Mesendoderm (in vitro differentiated cells): ENCODE measurements at regions not wholly inside any gene's neighbourhood (a gene's known extent, or its start where the extent isn't known, plus 50 kb on each side); places are given as distances from the start of the nearest gene placed in this dataset.
A peak's percentile ranks its signal among the peaks of the same experiment; 100 is the strongest.

Experiments
- DNase-seq: peaks from one replicate; pipeline ENCODE4 v3.0.0; 2013
- H2AK5ac ChIP-seq: 2 replicates; pipeline ENCODE4 v1.6.1; 2013; ENCODE audit warnings: low read length, inconsistent platforms
- H2BK120ac ChIP-seq: 2 replicates; pipeline ENCODE4 v1.6.1; 2013; ENCODE audit warnings: low read depth, mild to moderate bottlenecking, low read length, moderate library complexity, mixed read lengths
- H2BK15ac ChIP-seq: replicated peaks from 2 replicates; pipeline ENCODE4 v1.6.1; 2013; ENCODE audit warnings: low read depth, mild to moderate bottlenecking, moderate library complexity
- H2BK5ac ChIP-seq: 2 replicates; pipeline ENCODE4 v1.6.1; 2013; ENCODE audit warnings: low read length, inconsistent platforms
- H3K18ac ChIP-seq: 2 replicates; pipeline ENCODE4 v1.6.1; 2013; ENCODE audit warnings: mild to moderate bottlenecking, low read length, mixed read lengths
- H3K23ac ChIP-seq: one replicate; pipeline ENCODE4 v1.6.1; 2013; ENCODE audit warnings: low read length
- H3K27ac ChIP-seq: 2 replicates; pipeline ENCODE4 v1.5.1; 2013; ENCODE audit warnings: low read depth, mild to moderate bottlenecking, inconsistent platforms, low read length, moderate library complexity
- H3K27me3 ChIP-seq: 2 replicates; pipeline ENCODE4 v1.6.1; 2013; ENCODE audit warnings: low read length, control low read depth, mild to moderate bottlenecking, inconsistent platforms; ENCODE audit not compliant: insufficient read depth, poor library complexity
- H3K36me3 ChIP-seq: 2 replicates; pipeline ENCODE4 v1.6.1; 2013; ENCODE audit warnings: low read length, inconsistent platforms; ENCODE audit not compliant: control insufficient read depth, insufficient read depth
- H3K4ac ChIP-seq: one replicate; pipeline ENCODE4 v1.6.1; 2013; ENCODE audit warnings: low read depth, mild to moderate bottlenecking, low read length, moderate library complexity
- H3K4me1 ChIP-seq: 2 replicates; pipeline ENCODE4 v1.6.1; 2013; ENCODE audit warnings: low read depth, low read length, inconsistent platforms; ENCODE audit not compliant: control insufficient read depth
- H3K4me2 ChIP-seq: 2 replicates; pipeline ENCODE4 v1.6.1; 2013; ENCODE audit warnings: low read length
- H3K4me3 ChIP-seq: 2 replicates; pipeline ENCODE4 v1.5.1; 2013; ENCODE audit warnings: mild to moderate bottlenecking, low read length
- H3K56ac ChIP-seq: one replicate; pipeline ENCODE4 v1.6.1; 2013; ENCODE audit warnings: low read length
- H3K79me1 ChIP-seq: 2 replicates; pipeline ENCODE4 v1.6.1; 2013; ENCODE audit warnings: low read length, inconsistent platforms
- H3K79me2 ChIP-seq: 2 replicates; pipeline ENCODE4 v1.6.1; 2013; ENCODE audit warnings: mild to moderate bottlenecking, low read length; ENCODE audit not compliant: control insufficient read depth, insufficient read depth
- H3K9ac ChIP-seq: 2 replicates; pipeline ENCODE4 v1.6.1; 2013; ENCODE audit warnings: low read length, inconsistent platforms
- H4K5ac ChIP-seq: one replicate; pipeline ENCODE4 v1.6.1; 2013; ENCODE audit warnings: low read length
- H4K8ac ChIP-seq: one replicate; pipeline ENCODE4 v1.6.1; 2013; ENCODE audit warnings: low read depth, mild to moderate bottlenecking, control low read depth, low read length, moderate library complexity
- WGBS: extraction: QIAGEN DNeasy Blood & Tissue Kit; methylation state at CpG from one replicate; pipeline ENCODE4 v1.1.7; 2013; ENCODE audit warnings: low lambda C conversion rate, missing lambda C conversion rate; ENCODE audit not compliant: insufficient coverage; ENCODE audit errors: extremely low coverage; 5-methylcytosine and 5-hydroxymethylcytosine counted together

GRCh38 chr17:5702951-5703510, 118.7 kb upstream of the NLRP1 start:
- Histone ChIP-seq H3K4me1 (peaks cover 9% of the 10 kb centered on the region), H2BK5ac (no peak overlapping the region), H2BK15ac (no peak overlapping the region), H2AK5ac (no peak overlapping the region), H3K9ac (no peak overlapping the region), H4K5ac (no peak overlapping the region), H3K4me2 (no peak overlapping the region), H3K18ac (no peak overlapping the region), H3K4me3 (no peak overlapping the region), H4K8ac (no peak overlapping the region), H3K36me3 (no peaks in the 10 kb centered on the region), H3K27ac (no peak overlapping the region), H3K56ac (no peak overlapping the region), H2BK120ac (no peak overlapping the region), H3K27me3 (no peaks in the 10 kb centered on the region), H3K79me1 (no peaks in the 10 kb centered on the region), H3K79me2 (no peaks in the 10 kb centered on the region), H3K23ac (no peak overlapping the region), H3K4ac (no peak overlapping the region)
- no CpG with 5 or more reads among the region's 6 CpGs for WGBS
- DNase-seq, result peak; percentile 80

GRCh38 chr17:5703736-5704135, 119.4 kb upstream of the NLRP1 start:
- Histone ChIP-seq H3K4me2 (no peak overlapping the region), H3K27ac (no peak overlapping the region), H3K23ac (no peak overlapping the region), H2BK15ac (no peak overlapping the region), H3K4me1 (peaks cover 9% of the 10 kb centered on the region), H3K27me3 (no peaks in the 10 kb centered on the region), H3K36me3 (no peaks in the 10 kb centered on the region), H3K79me2 (no peaks in the 10 kb centered on the region), H3K56ac (peak overlapping the region; percentile 22), H2BK120ac (no peak overlapping the region), H3K4me3 (no peak overlapping the region), H4K8ac (no peak overlapping the region), H2AK5ac (no peak overlapping the region), H3K79me1 (no peaks in the 10 kb centered on the region), H3K4ac (no peak overlapping the region), H2BK5ac (no peak overlapping the region), H3K9ac (no peak overlapping the region), H3K18ac (no peak overlapping the region), H4K5ac (no peak overlapping the region)
- peak; percentile 61 for DNase-seq
- WGBS, result no CpG with 5 or more reads among the region's 2 CpGs

GRCh38 chr17:5705081-5705875, 121.0 kb upstream of the NLRP1 start:
- no peak overlapping the region for H2BK5ac ChIP-seq
- H3K9ac ChIP-seq, result no peak overlapping the region
- no CpG with 5 or more reads among the region's 12 CpGs for WGBS
- peak overlapping the region; percentile 22 for H3K56ac ChIP-seq
- H3K27ac ChIP-seq, result no peak overlapping the region
- no peak overlapping the region for H2BK15ac ChIP-seq
- no peak overlapping the region for H3K4me2 ChIP-seq
- H4K8ac ChIP-seq, result no peak overlapping the region
- peak; percentile 84 for DNase-seq
- H3K79me1 ChIP-seq, result no peaks in the 10 kb centered on the region
- no peak overlapping the region for H2AK5ac ChIP-seq
- no peak overlapping the region for H3K18ac ChIP-seq
- no peak overlapping the region for H4K5ac ChIP-seq
- no peak overlapping the region for H2BK120ac ChIP-seq
- no peaks in the 10 kb centered on the region for H3K79me2 ChIP-seq
- no peaks in the 10 kb centered on the region for H3K36me3 ChIP-seq
- H3K4ac ChIP-seq, result no peak overlapping the region
- H3K4me3 ChIP-seq, result no peak overlapping the region
- peaks cover 8% of the 10 kb centered on the region for H3K4me1 ChIP-seq
- no peak overlapping the region for H3K23ac ChIP-seq
- no peaks in the 10 kb centered on the region for H3K27me3 ChIP-seq

GRCh38 chr17:5705876-5706576, 121.7 kb upstream of the NLRP1 start:
- H3K4me2 ChIP-seq, result no peak overlapping the region
- H2AK5ac ChIP-seq, result no peak overlapping the region
- H3K4me1 ChIP-seq, result peaks cover 8% of the 10 kb centered on the region
- no peak overlapping the region for H3K23ac ChIP-seq
- H3K27ac ChIP-seq, result no peak overlapping the region
- no peak overlapping the region for H4K5ac ChIP-seq
- no peak overlapping the region for H2BK5ac ChIP-seq
- no CpG with 5 or more reads among the region's 10 CpGs for WGBS
- no peak overlapping the region for H2BK120ac ChIP-seq
- no peaks in the 10 kb centered on the region for H3K79me2 ChIP-seq
- no peaks in the 10 kb centered on the region for H3K79me1 ChIP-seq
- H3K4me3 ChIP-seq, result no peak overlapping the region
- H3K18ac ChIP-seq, result no peak overlapping the region
- H2BK15ac ChIP-seq, result no peak overlapping the region
- no peak overlapping the region for H3K56ac ChIP-seq
- H3K9ac ChIP-seq, result no peak overlapping the region
- no peak overlapping the region for H4K8ac ChIP-seq
- DNase-seq, result no peak
- H3K36me3 ChIP-seq, result no peaks in the 10 kb centered on the region
- no peak overlapping the region for H3K4ac ChIP-seq
- no peaks in the 10 kb centered on the region for H3K27me3 ChIP-seq

GRCh38 chr17:5706577-5707210, 122.4 kb upstream of the NLRP1 start:
- no peaks in the 10 kb centered on the region for H3K79me1 ChIP-seq
- H3K56ac ChIP-seq, result no peak overlapping the region
- WGBS, result no CpG with 5 or more reads among the region's 8 CpGs

More at GRCh38 chr17:5706577-5707210, 122.4 kb upstream of the NLRP1 start:
- Histone ChIP-seq H3K4me1 (peaks cover 10% of the 10 kb centered on the region), H3K36me3 (no peaks in the 10 kb centered on the region), H3K4me3 (no peak overlapping the region), H3K4ac (no peak overlapping the region), H4K5ac (no peak overlapping the region), H3K23ac (no peak overlapping the region), H3K4me2 (no peak overlapping the region), H3K27me3 (no peaks in the 10 kb centered on the region), H3K9ac (no peak overlapping the region), H3K79me2 (no peaks in the 10 kb centered on the region), H2BK120ac (no peak overlapping the region), H2AK5ac (no peak overlapping the region), H3K18ac (no peak overlapping the region), H3K27ac (no peak overlapping the region), H2BK5ac (no peak overlapping the region), H2BK15ac (no peak overlapping the region), H4K8ac (no peak overlapping the region)
- DNase-seq, result peak; percentile 86
